HG03378 (cell line): ENCODE measurements at regions not wholly inside any gene's neighbourhood (a gene's known extent, or its start where the extent isn't known, plus 50 kb on each side); places are given as distances from the start of the nearest gene placed in this dataset.

Experiments
- ATAC-seq: cut with Tn5 transposase; IDR thresholded peaks from one replicate; pipeline ENCODE4 v1.9.1; 2021; ENCODE audit warnings: mild to moderate bottlenecking, moderate library complexity; ENCODE audit not compliant: unreplicated experiment

- ATAC-seq = no peak
These were observed 409.5 kb downstream of the GLRX3 start for GRCh38 chr10:130545697-130546096.

GRCh38 chr10:130546841-130547240 lies 410.6 kb downstream of the GLRX3 start:
- no peak for ATAC-seq

- ATAC-seq = no peak
These were observed 411.2 kb downstream of the GLRX3 start for GRCh38 chr10:130547368-130547767.

GRCh38 chr10:130550952-130551674 lies 414.9 kb downstream of the GLRX3 start:
- ATAC-seq = no peak

GRCh38 chr10:130551676-130552075 lies 415.5 kb downstream of the GLRX3 start:
- ATAC-seq = no peak

GRCh38 chr10:130553826-130554225 lies 417.6 kb downstream of the GLRX3 start:
- no peak for ATAC-seq

GRCh38 chr10:130554701-130555410 lies 418.7 kb downstream of the GLRX3 start:
- ATAC-seq = no peak

- no peak for ATAC-seq
These were observed 419.2 kb downstream of the GLRX3 start for GRCh38 chr10:130555411-130555750.

GRCh38 chr10:130557181-130557845 lies 421.1 kb downstream of the GLRX3 start:
- ATAC-seq = no peak

GRCh38 chr10:130558746-130559546 lies 422.8 kb downstream of the GLRX3 start:
- ATAC-seq = no peak

GRCh38 chr10:130559547-130559880 lies 423.3 kb downstream of the GLRX3 start:
- no peak for ATAC-seq

- no peak for ATAC-seq
These were observed 423.9 kb downstream of the GLRX3 start for GRCh38 chr10:130560116-130560515.

- no peak for ATAC-seq
These were observed 424.4 kb downstream of the GLRX3 start for GRCh38 chr10:130560573-130560972.

GRCh38 chr10:130561681-130562080 lies 425.5 kb downstream of the GLRX3 start:
- no peak for ATAC-seq

- ATAC-seq = no peak
These were observed 430.8 kb downstream of the GLRX3 start for GRCh38 chr10:130567011-130567410.

- ATAC-seq = no peak
These were observed 431.2 kb downstream of the GLRX3 start for GRCh38 chr10:130567436-130567835.

GRCh38 chr10:130568246-130568645 lies 432.1 kb downstream of the GLRX3 start:
- ATAC-seq = no peak

- ATAC-seq = no peak
These were observed 433.9 kb downstream of the GLRX3 start for GRCh38 chr10:130570074-130570473.

GRCh38 chr10:130571674-130572073 lies 435.5 kb downstream of the GLRX3 start:
- no peak for ATAC-seq

- no peak for ATAC-seq
These were observed 437.3 kb downstream of the GLRX3 start for GRCh38 chr10:130573446-130573845.

- ATAC-seq = no peak
These were observed 439.6 kb downstream of the GLRX3 start for GRCh38 chr10:130575756-130576285.
